NCI-H1417 treated with DMSO at 0.1 percent for 48 hours (cell line): ENCODE measurements at regions not wholly inside any gene's neighbourhood (a gene's known extent, or its start where the extent isn't known, plus 50 kb on each side); places are given as distances from the start of the nearest gene placed in this dataset.

Source experiments
- DNase-seq: peaks from one replicate; lab custom pipeline; 2025; lab: John Stamatoyannopoulos, UW

DNA sequence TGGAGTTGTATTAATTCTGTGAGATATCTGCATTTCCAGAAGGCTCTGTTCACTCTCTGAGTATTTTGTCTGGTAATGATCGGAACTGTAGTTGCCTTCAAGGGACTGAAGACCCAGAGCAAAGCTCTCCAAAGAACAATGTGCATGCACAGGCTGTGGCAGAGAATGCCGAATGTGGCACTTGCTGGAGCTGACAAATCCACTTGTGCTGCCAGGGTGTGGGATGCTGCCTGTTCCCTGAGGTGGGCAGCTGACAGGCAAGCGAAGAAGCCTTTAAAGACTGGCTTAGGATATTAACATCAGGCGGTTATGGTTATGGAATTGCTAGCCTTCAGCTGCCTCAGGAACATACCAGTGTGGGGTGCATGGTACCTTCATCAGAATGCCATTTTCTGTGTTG is 419.9 kb upstream of the ATP2B1 start:
- no peak for DNase-seq

DNA sequence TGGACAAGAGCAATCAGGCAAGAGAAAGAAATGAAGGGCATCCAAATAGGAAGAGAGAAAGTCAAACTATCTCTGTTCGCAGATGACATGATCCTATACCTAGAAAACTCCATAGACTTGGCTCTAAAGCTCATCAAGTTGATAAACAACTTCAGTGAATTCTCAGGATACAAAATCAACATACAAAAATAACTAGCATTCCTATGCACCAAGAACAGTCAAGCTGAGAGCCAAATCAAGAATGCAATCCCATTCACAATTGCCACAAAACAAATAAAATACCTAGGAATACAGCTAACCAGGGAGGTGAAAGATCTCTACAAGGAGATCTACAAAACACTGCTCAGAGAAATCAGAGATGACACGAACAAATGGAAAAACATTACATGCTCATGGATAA is 417.5 kb upstream of the ATP2B1 start:
- no peak for DNase-seq

DNA sequence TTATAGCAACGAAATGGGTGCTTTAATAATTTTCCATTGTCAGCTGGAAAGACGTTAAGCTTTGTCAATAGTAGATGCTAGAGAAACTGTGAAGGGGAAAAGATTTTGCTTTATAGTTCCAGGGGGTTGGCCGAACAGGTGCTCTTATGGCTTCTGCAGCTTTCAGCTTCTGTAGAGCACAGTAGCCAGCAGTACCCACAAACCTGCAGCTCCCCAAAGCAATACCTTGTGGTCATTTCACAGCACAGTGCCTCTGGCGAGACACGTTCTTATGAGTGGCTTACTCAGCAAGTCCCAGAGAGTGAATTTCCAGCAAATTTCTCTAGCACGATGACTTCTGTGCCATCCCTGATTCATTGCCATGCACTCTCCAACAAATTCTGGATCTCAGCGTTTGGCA is 416.3 kb upstream of the ATP2B1 start:
- no peak for DNase-seq

DNA sequence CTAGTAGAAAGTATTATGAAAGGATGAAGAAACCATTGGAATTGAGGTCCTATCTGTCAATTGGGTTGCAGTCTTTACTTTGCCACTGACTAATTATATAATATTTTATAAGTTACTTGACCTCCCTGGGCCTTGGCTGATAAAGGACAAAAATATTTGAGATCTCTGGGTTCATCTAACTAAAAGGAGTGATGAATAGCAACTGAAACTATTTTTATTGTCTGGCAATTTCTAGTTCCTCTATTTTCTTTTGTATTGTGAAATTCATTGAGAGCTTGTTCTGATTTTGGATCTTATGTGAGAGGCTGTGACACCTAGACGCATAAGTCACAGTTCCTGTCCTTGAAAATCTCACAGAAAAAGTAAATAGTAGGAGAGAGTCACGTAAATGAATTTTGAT is 415.7 kb upstream of the ATP2B1 start:
- DNase-seq: no peak

DNA sequence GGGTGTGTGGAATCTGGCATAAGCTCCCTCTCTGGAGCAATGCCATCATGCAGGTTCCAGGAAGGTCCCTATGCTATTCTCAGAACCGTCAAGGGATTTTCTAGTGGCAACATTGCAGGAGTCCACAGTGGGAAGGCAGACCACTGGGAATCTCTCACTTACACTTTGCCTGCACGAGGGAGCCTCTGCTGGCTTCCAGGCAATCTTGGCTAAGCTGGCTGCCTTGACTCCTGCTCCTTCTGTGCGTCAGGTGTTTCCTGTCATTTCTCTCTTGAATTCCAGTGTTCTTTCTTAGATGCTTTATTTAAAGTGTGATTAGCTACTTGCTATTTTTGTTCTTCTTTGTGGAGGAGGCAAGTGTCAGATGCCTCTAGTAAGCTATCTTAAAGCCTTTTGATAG is 414.0 kb upstream of the ATP2B1 start:
- no peak for DNase-seq

DNA sequence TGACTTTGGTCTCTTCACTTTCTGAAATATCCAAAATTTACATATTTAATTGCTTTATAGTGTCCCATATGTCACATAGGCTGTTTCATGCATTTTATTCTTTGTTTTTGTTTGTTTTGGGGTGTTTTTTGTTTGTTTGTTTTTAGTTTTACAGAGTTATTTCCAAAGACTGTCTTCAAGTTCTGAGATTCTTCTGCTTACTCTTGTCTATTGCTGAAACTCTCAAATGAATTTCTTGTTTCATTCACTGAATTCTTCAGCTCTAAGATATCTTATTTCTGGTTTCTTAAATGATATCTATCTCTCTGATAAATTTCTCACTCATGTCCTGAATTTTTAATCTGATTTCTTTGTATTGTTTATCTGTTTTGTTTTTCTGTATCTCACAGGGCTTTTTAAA is 412.0 kb upstream of the ATP2B1 start:
- no peak for DNase-seq

DNA sequence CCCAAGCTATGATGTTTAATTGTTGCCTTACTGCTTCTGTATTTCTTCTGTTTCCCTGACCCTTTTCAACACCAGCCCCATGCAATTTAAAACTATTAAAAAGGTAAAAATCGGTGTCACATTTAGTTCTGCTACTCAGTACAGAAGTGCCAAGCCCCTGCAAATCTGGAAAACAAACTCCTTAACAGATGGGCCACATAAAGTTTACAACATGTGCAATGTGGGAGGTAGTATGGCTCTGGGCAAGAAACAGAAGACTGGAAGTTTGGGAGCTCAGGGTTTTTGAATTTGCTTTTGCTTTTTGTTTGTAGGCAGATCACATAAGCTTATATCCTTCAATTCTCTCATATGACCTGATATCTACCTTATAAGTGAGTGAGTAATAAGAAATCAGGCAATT is 404.0 kb upstream of the ATP2B1 start:
- no peak for DNase-seq

DNA sequence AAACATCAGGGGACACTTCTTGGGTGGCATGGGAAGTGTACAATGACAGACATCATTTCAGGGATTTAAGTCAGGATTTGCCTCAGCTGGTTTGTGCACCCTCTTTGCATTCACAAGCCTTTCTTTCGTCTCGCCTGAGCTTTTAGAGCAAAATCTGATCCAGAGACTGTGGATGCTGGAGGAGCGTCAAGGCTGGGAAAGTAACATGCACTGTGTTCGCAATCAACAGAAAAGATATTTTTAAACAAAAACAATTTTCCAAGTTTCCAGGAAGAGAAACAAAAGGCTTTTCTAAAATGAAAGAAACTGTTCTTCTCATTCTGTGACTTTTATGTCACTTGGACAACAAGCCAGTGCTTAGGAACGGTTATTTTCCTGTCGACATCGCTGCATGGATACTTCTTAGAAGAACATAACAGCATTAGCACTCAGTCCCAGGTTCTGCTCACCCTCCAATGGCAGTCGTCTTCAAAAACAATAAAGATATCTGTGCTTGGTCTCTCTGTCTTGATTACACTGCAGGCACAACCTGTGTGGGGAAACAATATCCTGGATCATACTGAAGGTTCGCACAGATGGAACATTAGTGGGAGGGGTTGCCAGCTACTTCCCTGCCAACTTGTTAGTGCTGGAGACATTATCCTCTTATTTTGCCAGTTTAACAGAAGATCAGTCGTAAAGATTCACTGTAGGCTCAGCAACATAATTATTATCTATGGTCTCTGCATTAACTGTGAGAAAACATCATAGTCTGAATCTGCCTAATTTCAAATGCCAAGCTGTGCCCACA is 403.3 kb upstream of the ATP2B1 start:
- DNase-seq: no peak

DNA sequence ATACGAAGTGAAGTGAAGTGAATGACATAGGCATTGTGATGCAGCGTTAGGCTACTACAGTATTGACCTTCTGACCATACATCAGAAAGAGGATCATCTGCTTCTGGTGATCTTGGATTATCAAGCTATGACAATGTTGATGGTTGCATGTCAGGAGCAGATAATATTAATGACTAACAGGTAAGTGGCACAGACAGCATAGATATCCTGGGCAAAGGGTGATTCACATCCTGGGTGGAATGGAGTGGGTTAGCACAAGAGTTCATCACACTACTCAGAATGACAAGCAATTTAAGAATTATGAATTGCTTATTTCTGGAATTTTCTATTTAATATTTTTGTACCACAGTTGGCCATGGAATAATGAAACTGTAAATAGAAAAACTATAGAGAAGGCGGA is 397.9 kb upstream of the ATP2B1 start:
- DNase-seq: no peak

DNA sequence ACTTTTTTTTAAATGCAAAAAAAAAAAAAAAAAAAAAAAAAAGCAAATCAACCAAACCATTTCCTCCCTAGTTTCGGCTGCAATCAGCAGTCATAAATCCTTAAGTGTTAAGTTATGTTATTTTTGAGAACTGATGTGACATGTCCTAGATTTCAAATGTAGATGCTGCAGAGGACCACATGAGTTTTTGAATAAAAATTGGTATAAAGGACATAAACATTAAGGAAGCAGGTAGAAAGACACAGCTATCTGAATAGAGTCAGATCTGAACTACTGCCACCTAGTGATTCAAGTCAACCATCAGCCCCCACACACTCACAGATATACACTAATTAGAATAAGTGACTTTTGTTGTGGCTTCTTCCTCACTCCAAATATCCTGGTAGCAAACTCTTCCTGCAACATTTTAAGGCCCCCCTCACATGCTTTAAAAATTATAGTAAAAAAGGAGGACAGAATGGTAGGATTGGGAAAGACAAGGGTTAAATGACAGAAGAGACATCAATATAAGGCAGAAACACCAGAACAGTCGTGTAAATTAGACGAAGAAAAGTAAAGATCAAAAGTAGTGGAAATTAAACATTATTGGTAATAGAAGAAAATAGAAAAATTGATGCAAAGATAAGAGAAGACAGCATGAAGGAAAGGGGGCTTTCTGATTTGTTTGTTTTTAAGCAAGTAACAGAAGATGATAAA is 394.5 kb upstream of the ATP2B1 start:
- no peak for DNase-seq

DNA sequence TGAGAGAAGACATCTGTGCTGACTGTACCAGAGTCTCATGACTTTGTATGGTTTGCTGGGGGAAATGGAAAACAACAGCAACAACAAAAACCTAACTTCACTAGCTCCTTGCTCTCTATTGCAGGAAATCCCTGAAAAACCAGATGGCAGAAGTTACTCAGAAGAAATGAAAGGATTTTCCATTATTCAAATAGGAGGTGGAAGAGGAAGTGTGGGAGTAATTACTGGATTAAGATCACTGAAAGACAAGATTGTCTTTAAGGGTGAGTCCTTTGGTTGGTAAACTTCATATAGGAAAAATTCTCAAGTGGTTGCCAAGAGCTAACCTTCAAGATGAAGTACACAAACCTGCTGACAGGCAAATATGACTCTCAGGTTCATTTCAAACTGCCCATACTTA is 391.9 kb upstream of the ATP2B1 start:
- no peak for DNase-seq

DNA sequence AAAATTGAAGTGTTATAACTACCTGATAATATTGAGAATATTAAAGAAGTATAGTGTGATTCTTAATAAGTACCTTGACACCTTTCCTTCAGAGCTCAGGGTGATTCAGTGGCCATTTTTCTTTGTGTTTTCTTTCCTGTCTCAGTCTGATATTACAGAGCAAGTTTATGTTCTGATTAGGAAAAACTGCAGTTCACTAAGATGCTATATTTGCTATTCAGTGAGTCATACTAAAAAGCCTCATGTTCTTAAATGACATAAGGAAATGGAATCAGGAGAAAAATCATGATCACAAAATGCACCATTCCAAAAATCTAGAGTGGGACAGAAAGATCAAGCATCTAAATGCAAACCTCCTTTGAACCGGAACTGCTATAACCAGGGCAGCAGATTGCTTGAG is 390.6 kb upstream of the ATP2B1 start:
- no peak for DNase-seq

DNA sequence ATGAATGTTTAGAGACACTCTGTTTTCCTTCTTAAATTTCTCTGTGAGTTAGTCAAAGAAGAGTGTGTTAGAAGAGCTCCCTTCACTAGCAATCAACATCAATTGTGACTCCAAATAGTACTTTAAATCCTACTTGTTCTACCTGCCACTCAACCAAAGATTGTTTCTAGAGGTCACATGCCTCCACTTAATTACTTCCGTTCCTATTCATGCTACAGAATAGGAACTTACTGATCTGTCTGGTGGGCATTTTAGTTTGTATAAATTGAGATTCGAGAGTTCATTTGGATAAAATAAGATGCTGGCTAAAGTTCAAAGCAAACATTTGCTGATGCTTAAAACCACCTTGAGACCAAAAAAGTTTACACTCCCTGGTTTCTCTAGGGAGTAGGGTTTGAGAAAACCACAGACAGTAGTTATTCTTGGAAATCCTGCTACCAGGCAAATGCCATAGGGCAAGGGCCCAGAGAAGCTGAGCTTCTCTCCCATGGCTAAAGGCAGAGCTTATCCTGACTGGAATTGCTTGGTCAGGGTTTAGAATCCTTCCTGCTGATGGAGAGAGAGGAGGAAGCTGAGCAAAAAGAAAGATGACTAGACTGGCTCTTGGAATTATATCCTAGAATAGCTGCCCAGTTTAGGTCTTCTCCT is 389.6 kb upstream of the ATP2B1 start:
- DNase-seq: no peak

DNA sequence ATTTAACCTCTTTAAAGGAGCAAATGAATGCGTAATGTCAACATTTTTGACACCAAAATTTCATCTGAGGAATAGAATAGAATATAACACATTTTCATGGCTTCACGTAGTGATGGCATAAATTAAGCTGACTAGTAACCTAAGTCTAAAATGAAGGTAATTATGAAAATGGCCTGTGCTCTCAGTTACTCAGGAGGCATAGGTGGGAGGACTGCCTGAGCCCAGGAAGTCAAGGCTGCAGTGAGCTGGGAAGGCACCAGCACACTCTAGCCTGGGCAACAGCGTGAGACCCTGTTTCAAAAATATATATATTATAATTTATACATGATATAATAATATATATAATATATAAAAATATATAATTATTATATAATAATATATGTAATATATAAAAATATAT is 383.2 kb upstream of the ATP2B1 start:
- DNase-seq: no peak

DNA sequence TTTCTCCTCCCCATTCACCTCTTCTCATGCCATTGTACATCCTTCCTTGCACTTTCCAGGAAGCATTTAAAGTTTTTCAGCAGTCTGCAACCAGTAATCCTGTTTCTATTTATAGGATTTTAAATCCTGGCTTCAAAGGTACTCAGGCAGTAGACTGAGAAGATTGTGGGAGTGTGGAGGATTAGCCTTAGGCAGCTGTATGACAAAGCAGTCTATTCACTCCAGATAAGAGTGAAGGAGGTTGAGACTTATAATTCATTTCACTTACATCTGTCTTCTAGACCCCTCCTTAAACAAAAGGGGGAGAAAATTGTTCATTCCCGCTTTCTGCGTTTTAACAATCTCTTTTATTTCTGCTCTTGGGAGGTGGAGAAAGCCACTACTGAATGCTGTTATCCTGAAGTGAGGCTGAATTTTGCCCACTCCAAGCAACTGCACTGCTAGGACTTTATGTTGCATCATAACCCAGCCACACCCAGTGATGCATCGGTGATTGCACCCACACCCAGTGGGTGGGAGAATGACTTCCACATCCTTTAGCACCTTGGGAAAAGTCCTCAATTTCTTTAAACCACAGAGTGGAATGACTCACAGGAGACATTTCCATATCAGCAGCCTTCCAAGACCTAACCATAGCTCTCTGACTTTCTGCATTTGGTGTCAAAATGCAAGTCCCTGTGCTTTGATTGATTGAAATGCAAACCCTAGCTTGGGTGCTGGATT is 382.5 kb upstream of the ATP2B1 start:
- DNase-seq: no peak

DNA sequence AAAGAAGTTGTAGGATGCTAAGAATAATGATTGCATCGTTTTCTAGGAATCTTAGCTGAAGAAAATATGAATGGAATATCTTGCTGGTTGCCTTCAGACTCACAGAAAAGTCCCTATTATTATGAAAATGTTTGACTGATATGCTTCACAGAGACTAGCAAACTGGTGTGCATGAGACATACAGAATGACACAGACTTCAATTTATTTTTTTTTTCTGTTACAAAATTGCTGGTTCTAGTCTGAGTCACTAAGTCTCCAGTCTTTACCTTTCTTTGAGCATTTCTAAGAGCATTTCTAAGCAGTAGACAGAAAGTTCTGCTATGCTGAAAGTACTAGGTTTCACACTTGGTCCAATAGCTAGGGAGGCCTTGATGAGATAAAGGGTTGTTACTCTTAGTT is 377.6 kb upstream of the ATP2B1 start:
- DNase-seq: no peak

DNA sequence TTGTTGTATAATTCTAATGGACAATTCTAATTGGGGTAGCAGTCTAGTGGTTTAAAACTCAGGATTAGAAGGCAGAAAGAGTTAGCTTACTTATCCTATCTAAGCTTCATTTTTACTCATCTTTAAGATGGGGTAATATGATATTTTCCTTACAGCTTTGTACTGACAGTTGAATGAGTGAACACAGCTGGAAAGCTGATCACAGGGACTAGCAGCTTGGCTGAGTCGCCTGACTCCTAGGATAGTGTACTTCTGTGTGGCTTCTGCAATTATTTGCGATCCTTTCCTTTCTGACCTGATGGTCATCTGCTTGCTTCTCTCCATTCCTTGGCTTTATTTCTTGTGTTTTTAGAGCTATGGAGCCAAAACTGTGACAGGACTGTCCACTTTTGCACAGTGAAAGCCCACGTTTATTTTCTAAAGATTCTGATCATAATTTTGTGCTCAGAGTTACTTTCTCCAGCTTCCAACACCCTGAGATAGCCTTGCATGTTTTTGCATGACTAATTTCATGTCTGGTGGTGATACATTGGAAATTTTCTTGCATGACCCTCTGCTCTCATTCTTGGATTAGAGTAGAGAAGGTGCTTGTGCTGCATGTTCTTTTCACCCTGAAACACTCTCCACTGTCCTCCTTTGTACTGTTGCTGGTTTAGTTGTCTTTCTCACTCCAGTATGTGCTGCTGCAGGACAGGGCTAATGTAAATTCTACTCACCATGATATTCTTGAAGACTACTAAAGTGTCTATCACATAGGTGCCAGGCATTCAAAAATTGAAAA is 377.0 kb upstream of the ATP2B1 start:
- DNase-seq: no peak

DNA sequence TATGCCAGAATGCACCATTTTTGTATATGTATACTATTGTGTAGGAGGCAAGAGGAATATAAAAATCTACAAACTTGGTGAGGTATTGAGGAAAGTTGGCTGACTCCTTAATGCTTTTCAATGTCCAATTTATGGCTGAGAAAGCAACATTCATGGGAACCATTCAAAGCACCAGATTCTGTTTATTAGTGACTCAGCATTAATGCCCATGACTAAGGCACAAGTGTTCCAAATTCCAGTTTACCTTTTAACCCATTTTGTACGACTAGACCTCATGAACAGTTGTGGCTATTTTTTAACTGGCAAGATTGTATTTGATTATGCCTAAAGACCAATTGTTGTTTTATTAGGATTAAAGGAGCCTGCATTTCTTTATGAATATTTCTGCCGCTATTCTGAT is 375.4 kb upstream of the ATP2B1 start:
- DNase-seq: no peak

DNA sequence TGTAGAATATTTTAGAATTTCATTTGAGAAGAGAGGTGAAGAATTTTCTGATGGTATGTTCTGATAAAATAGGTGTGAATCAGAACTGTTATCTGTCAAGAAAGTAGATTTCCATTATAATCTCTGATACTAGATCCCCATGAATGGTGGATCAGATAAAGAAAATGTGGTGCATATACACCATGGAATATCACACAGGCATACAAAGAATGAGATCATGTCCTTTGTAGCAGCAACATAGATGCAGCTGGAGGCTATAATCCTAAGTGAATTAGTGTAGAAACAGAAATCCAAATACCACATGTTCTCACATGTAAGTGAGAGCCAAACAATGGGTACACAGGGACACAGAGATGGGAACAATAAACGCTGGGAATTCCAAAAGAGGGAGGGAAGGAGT is 372.0 kb upstream of the ATP2B1 start:
- no peak for DNase-seq

DNA sequence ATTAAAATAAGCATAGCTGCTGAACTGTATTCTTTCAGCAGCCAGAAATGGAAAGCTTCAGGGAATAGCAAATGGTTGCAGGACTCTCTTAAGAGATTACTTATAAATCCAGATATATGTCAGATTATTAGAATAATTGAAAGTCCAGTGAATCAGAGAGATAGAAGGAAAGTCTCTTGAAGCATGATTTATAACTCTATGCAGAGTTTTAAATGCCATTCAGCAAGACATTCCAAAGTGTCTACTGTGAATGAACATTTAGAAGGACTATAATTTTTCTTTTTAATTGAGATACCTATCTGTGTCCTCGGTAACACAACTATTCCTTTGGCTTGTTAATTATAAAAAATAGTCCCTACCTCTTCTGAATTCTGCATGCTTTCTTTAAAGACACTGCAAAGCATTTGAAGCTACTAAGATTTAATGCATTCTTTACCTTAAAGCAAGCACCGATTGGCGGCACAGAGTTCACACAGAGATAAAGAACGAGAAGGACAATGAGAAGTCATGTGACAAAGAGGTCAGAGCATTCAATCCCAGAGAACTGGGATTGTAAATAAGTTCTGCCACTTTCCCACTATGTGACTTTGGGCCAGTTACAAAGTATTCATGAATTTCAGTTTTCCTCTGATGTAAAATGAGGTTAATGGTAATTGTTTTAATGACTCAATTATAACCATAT is 371.0 kb upstream of the ATP2B1 start:
- DNase-seq: no peak

DNA sequence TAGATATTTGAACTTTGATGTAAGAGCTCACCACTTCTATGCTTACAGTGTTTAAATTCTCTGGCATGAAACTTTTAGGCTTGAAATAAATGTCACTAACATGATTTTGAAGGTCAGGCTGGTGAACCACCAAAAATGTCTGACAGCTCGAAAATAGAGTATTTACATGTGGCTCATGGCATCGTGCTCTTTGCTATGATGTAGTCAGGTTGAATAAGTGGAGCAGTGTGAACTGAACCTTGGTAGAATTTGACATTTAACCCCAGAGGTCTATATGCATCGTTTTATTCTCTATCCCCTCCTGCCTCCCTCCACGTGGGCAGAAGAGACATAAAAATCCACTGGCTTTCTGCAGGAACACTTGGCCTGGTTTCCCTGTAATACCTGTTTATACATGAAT is 369.7 kb upstream of the ATP2B1 start:
- DNase-seq: no peak
